ENCODE measurements at regions not wholly inside any gene's neighbourhood (a gene's known extent, or its start where the extent isn't known, plus 50 kb on each side); places are given as distances from the start of the nearest gene placed in this dataset.

DNA sequence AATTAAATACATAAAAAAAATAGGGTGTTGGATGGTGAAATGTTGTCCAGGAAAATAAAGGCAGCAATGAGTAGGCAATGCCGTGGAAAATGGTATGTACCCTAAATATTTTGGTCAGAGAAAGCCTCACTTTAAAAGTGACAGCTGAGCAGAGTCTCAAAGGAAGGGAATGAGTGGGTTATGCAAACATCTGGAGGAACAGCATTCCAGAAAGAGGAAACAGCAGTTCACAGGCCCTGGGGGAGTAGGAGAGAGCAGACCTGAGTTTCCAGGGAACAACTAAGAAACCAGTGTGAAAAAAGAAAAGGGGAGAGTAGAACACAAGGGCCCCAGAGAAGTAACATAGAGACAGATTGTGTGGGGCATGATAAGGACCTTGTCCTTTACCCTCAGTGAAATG lies 230.0 kb upstream of the CNTN3 start:
- Histone ChIP-seq H3K4me2 (ENCODE audit: insufficient read depth in 1 of 2, low read depth in 2 of 2, low read length in 2 of 2) (no peak overlapping the region; a peak in 1 of 4 replicates), H2AK5ac (ENCODE audit: low read depth, low read length) (no peak overlapping the region)

More for the DNA sequence above, 230.0 kb upstream of the CNTN3 start:
- POLR2A ChIA-PET (ENCODE audit: partially characterized antibody): no interaction called here
- Histone ChIP-seq H2BK120ac (replicated peaks; ENCODE audit: low read depth, low read length) (no peak overlapping the region), H3K23me2 (ENCODE audit: low read depth, low read length) (no peaks in the 10 kb centered on the region), H2BK5ac (ENCODE audit: low read depth, low read length) (no peak overlapping the region), H3K79me2 (ENCODE audit: control insufficient read depth in 1 of 2, insufficient read depth in 2 of 2, low read length in 2 of 2) (no peaks in the 10 kb centered on the region), H3K9ac (replicated peaks in 1 of 4; ENCODE audit: extremely low read depth in 1 of 4, low read depth in 3 of 4, low read length in 3 of 4) (no peak overlapping the region), H3K79me1 (ENCODE audit: low read depth, low read length) (no peaks in the 10 kb centered on the region), H2BK12ac (ENCODE audit: low read depth, low read length) (no peak overlapping the region), H3K4me3 (ENCODE audit: extremely low read depth in 1 of 4, insufficient read depth in 2 of 4, low read depth in 3 of 4, low read length in 4 of 4) (no peak overlapping the region), H4K20me1 (replicated peaks in 1 of 2; ENCODE audit: control insufficient read depth in 1 of 2, insufficient read depth in 2 of 2, low read length in 2 of 2) (no peaks in the 10 kb centered on the region), H4K91ac (replicated peaks; ENCODE audit: insufficient read length, low read length) (no peak overlapping the region), H2AFZ (ENCODE audit: low read length) (no peak overlapping the region), H4K8ac (ENCODE audit: extremely low read depth, insufficient read depth, low read length) (no peak overlapping the region), H3K27ac (ENCODE audit: low read depth, low read length) (no peak overlapping the region), H2BK20ac (ENCODE audit: low read length) (no peak overlapping the region), H3K23ac (ENCODE audit: insufficient read length) (no peak overlapping the region), H3K9me3 (ENCODE audit: insufficient read depth in 2 of 2, low read depth in 1 of 2, low read length in 1 of 2) (no peaks in the 10 kb centered on the region), H2BK15ac (ENCODE audit: low read length) (no peak overlapping the region), H4K5ac (ENCODE audit: insufficient read length, low read depth, low read length) (no peak overlapping the region), H3K14ac (ENCODE audit: insufficient read length) (no peak overlapping the region), H3K4ac (replicated peaks; ENCODE audit: insufficient read length, low read depth, low read length) (no peak overlapping the region), H3K36me3 (ENCODE audit: control insufficient read depth in 2 of 4, insufficient read depth in 4 of 4, low read length in 3 of 4) (no peaks in the 10 kb centered on the region), H3K56ac (replicated peaks; ENCODE audit: insufficient read length, low read depth, low read length) (no peak overlapping the region), H3K4me1 (replicated peaks in 1 of 4; ENCODE audit: control insufficient read depth in 3 of 4, insufficient read depth in 4 of 4, low read length in 3 of 4) (no peaks in the 10 kb centered on the region), H3K18ac (ENCODE audit: extremely low read depth, low read length) (no peak overlapping the region), H3K27me3 (replicated peaks in 1 of 4; ENCODE audit: control insufficient read depth in 3 of 4, extremely low read depth in 1 of 4, insufficient read depth in 3 of 4, low read length in 3 of 4) (no peaks in the 10 kb centered on the region)
- CTCF ChIA-PET (ENCODE audit: partially characterized antibody): no interaction called here
- FAIRE-seq (no peak), DNase-seq (ENCODE audit: low read depth in 1 of 2, low spot score in 2 of 2) (no peak)
- TF ChIP-seq TEAD4 (IDR thresholded peaks at IDR 0.05; ENCODE audit: low read depth, low read length): peak; percentile 64; the same call in 1 of the 2 replicates
- no peak for TF ChIP-seq ZNF274 (IDR thresholded peaks at IDR 0.05; ENCODE audit: borderline replicate concordance, extremely low read depth, low read length)
- WGBS, 2 experiments (ENCODE audit: extremely low coverage in 1 of 2, insufficient coverage in 1 of 2, insufficient read length in 1 of 2, insufficient replicate concordance in 2 of 2, low coverage in 1 of 2, low lambda C conversion rate in 2 of 2, missing lambda C conversion rate in 1 of 2): 81% methylated on average over 1 of the region's 1 CpG; no CpG with 5 or more reads in 1 of the 2 experiments
